HG03571 (cell line): ENCODE measurements at regions not wholly inside any gene's neighbourhood (a gene's known extent, or its start where the extent isn't known, plus 50 kb on each side); places are given as distances from the start of the nearest gene placed in this dataset.

Experiments used
- ATAC-seq: cut with Tn5 transposase; IDR thresholded peaks from one replicate; pipeline ENCODE4 v1.9.1; 2021; ENCODE audit not compliant: unreplicated experiment

DNA sequence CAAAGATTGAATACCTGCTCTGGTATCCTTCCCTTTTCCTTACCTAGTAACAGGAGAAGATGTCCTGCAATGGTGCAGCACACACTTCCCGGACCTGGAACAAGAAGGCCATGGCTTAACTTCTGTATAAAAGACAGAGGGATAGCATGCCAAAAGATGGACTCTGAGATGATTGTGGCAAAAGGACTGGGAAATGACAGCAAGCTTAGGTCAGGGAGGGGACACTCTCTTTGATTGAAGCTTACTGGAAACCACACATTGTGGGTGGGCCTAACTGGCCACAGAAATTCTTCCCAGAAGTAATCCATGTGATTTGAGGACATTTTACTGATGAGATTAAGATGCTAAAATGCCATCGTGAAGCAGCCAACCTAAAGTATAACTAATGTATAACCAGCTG lies 71.0 kb upstream of the OTUD4 start:
- ATAC-seq = no peak

DNA sequence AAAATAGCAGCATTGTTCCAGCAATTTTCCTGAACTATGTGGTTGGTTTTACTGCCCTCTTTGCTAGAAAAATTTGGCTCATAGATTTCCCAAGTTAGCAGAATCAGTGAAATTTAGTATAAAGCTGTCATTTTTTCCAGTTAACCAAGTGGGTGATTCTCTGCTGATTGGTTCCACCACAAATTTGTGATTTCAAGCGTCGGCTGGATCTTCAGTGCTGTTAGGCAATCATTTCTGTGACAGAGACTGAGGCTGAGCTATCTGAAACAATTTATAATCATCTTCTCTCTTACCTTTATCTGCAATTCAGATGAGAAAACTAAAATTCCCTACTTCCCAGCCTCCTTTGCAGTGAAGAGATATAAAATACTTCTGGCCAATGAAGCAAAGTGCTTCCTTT lies 68.6 kb upstream of the OTUD4 start:
- no peak for ATAC-seq

DNA sequence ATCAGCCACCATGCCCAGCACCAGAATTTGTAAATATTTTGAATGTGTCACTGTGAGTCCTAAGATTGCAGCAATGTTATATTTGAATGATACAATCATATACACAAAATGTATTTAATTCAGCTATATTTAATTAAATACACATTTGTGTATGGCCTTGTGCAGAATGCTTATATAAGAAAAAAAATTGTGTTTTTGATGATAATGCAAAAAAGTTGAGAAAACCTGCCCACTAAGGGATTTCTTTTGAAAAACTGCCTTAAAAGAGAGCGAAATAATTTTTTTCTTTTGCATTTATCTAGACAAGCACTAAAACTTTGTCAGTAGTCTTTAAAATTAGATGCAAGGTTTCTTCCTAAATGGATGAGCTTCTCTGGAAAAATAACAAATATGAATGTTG lies 68.1 kb upstream of the OTUD4 start:
- ATAC-seq = no peak

DNA sequence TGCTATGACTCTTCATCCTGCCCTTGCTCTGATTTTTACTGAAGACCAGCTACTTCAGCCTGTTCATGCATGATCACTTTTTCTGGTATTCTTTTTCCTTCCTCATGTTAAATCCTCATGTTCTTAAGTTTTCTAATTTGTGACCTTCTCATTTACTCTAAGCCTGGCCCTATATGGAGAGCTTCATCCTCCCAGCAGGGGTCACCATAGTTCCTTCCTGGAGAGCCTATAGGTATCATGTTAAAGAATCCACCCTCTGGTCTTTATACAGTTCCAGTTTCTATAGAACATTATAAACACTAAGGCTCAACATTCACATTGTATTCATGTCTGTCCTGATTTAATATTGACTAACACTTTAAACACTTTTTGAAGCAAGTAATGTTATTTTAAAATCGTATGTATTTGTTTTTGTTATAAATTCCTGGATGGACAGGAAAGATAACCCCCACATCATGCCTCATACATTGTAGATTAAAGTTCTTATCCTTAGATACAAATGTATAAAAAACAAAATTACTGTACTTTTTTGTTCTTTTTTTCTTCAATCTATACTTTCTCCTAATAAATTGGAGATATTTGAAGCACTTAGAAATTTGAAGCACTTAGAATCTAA lies 53.8 kb upstream of the OTUD4 start:
- ATAC-seq = peak; percentile 97

DNA sequence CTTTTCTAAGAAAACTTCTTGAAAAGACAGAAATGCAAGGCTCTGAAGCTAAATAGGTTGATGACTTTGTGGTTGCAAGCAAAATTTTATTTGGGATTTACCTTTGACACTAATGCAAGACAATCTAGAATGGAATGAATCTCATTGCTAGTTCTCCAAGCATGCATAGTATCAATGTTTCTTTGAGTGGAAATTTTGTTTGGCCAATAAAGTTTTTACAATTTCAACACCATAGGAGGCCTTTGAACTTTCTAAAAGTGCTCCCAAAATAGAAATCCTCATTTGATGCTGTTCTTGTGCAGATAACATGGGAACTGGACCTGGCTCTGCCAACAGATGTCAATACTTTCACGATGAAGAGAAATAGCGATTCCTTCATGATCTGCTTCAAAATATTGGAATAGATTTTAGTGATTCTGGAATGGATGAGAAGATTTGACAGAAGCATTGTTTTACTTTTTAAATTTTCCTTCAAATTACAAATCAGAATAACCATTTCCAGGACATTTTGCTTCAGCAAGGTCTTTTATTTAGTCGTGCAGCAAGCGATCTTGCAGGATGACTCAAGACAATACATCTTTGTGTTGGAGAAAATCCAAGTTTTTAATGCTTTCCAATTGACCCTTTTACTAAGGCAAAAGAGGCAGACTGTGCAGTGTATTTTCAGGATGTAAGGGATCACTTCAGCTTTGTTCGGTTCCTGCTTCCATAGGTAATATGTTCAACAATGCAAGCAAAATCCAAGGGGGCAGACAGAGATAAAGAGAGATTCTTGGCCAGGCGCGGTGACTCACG lies 51.7 kb upstream of the OTUD4 start:
- ATAC-seq = no peak

DNA sequence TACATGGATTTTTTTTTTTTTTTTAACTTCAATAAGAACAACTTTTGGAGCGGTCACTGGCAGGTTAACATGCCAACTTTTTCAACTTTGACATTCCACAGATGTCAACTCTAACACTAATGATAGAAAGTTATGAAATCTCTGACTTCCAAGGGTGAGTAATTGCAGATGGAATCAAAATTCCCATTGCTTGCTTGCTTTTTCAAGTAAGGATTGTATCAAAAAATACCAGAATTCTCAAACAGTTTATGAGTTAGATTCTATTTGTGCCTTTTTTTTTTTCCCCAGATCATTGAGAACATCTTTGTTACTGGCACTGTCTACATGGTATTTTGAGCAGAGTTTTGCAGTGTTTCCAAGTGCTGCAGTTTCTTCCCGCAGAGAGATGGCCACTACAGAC lies 50.3 kb upstream of the OTUD4 start:
- no peak for ATAC-seq
